Osteocyte (in vitro differentiated cells): ENCODE measurements at regions not wholly inside any gene's neighbourhood (a gene's known extent, or its start where the extent isn't known, plus 50 kb on each side); places are given as distances from the start of the nearest gene placed in this dataset.

ENCODE experiments used
- DNase-seq: peaks from one replicate; pipeline ENCODE4 v3.0.0; 2021; ENCODE audit warnings: mixed read lengths; ENCODE audit not compliant: unreplicated experiment; ENCODE audit errors: extremely low spot score
- H3K27ac Mint-ChIP-seq: one replicate; pipeline ENCODE4 v1.8.0; 2021; ENCODE audit warnings: mild to moderate bottlenecking, mixed read lengths; ENCODE audit not compliant: unreplicated experiment
- H3K27me3 Mint-ChIP-seq: one replicate; pipeline ENCODE4 v1.8.0; 2021; ENCODE audit warnings: mixed read lengths; ENCODE audit not compliant: unreplicated experiment
- H3K36me3 Mint-ChIP-seq: one replicate; pipeline ENCODE4 v1.8.0; 2021; ENCODE audit warnings: mixed read lengths; ENCODE audit not compliant: unreplicated experiment
- H3K4me1 Mint-ChIP-seq: one replicate; pipeline ENCODE4 v1.8.0; 2021; ENCODE audit warnings: mixed read lengths; ENCODE audit not compliant: unreplicated experiment
- H3K4me3 Mint-ChIP-seq: one replicate; pipeline ENCODE4 v1.8.0; 2021; ENCODE audit warnings: mild to moderate bottlenecking, moderate library complexity, mixed read lengths; ENCODE audit not compliant: unreplicated experiment
- H3K9me3 Mint-ChIP-seq: one replicate; pipeline ENCODE4 v1.8.0; 2021; ENCODE audit warnings: mixed read lengths; ENCODE audit not compliant: unreplicated experiment
- TF ChIP-seq, protein P1 (sequence below): fragments of 200-600 bp; sonication (generic); IDR thresholded peaks from 2 replicates; pipeline ENCODE4 v1.5.0; 2021; ENCODE audit warnings: antibody characterized with exemption, mild to moderate bottlenecking, moderate library complexity

DNA sequence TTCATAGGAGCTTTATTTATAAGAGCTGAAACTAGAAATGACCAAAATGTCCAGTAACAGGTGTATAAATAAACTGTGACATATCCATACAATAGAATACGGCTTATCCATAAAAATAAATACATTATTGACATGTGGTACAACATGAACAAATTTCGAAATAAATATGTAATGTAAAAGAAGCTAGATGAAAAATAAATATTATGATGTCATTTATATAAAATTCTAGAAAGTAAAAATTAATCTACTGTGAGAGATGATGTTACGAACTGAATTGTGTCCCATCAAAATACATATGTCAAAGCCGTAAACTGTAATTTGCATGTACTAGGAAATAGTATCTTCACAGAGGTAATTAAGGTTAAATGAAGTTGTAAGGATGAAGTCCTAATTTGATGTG, 1104.9 kb downstream of the NSUN3 start:
- peaks cover 4% of the 10 kb centered on the region for H3K4me1 Mint-ChIP-seq
- DNase-seq, result no peak
- H3K27me3 Mint-ChIP-seq, result no peaks in the 10 kb centered on the region
- no peaks in the 10 kb centered on the region for H3K9me3 Mint-ChIP-seq
- no peak overlapping the region for H3K27ac Mint-ChIP-seq
- no peaks in the 10 kb centered on the region for H3K36me3 Mint-ChIP-seq
- H3K4me3 Mint-ChIP-seq, result no peak overlapping the region
- TF ChIP-seq, protein P1, sequence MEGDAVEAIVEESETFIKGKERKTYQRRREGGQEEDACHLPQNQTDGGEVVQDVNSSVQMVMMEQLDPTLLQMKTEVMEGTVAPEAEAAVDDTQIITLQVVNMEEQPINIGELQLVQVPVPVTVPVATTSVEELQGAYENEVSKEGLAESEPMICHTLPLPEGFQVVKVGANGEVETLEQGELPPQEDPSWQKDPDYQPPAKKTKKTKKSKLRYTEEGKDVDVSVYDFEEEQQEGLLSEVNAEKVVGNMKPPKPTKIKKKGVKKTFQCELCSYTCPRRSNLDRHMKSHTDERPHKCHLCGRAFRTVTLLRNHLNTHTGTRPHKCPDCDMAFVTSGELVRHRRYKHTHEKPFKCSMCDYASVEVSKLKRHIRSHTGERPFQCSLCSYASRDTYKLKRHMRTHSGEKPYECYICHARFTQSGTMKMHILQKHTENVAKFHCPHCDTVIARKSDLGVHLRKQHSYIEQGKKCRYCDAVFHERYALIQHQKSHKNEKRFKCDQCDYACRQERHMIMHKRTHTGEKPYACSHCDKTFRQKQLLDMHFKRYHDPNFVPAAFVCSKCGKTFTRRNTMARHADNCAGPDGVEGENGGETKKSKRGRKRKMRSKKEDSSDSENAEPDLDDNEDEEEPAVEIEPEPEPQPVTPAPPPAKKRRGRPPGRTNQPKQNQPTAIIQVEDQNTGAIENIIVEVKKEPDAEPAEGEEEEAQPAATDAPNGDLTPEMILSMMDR, result no peak

DNA sequence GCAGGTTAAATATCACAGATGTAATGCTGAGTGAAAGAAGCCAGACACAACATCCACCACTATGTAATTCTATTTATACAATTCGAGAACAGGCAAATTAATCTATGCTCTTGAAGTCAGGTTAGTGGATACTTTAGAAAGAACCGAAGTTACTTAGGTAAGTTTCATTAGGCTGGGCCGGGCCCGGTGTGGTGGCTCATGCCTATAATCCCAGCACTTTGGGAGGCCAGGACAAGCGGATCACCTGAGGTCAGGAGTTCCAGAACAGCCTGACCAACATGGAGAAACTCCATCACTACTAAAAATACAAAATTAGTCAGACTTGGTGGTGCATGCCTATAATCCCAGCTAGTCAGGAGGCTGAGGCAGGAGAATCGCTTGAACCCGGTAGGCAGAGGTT, 1105.7 kb downstream of the NSUN3 start:
- H3K9me3 Mint-ChIP-seq, result no peaks in the 10 kb centered on the region
- peaks cover 2% of the 10 kb centered on the region for H3K4me1 Mint-ChIP-seq

DNA sequence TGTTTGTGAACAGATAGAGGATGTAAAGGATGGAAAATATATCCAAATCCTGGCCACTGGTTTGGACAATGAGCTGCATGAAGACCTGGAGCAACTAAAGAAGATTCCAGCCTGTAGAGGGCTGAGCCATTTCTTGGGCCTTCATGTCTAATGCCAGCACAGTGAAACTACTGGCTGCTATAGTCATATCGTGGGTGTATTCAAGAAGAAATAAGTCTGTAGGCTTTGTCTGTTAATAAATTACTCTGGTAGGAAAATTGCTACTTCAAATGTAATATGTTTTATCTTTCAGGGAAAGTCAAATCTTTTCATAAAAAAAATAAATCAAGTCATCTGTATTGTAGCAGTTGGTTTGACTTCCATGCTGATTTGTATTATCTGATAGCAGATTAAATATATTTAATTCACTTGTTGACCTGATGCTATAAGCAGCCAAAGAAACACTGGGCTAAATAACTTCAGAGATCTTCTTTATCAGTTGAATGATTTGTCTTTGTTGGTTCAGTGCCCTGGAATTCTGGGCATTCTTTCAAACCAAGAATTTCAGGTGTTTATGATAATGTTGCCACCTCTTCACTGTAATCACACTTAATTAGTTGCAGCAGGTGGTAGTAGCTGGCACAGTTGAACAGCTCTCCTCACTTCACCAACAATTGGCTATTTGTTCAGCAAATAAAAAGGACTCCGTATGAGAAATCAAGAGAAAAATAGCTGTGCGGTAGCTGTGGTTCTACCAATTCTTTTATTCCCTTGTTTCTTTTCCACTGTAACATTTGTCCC, 1109.5 kb downstream of the NSUN3 start:
- no peak for DNase-seq
- Mint-ChIP-seq H3K9me3 (no peaks in the 10 kb centered on the region), H3K27ac (no peak overlapping the region), H3K4me3 (no peak overlapping the region), H3K4me1 (no peaks in the 10 kb centered on the region), H3K36me3 (no peaks in the 10 kb centered on the region), H3K27me3 (no peaks in the 10 kb centered on the region)
- TF ChIP-seq, protein P1, result no peak

More for the DNA sequence above, 1105.7 kb downstream of the NSUN3 start:
- H3K27me3 Mint-ChIP-seq, result no peaks in the 10 kb centered on the region
- H3K36me3 Mint-ChIP-seq, result no peaks in the 10 kb centered on the region
- TF ChIP-seq, protein P1, result no peak
- H3K4me3 Mint-ChIP-seq, result no peak overlapping the region
- no peak overlapping the region for H3K27ac Mint-ChIP-seq
- no peak for DNase-seq

- H3K4me1 Mint-ChIP-seq, result no peaks in the 10 kb centered on the region
- H3K36me3 Mint-ChIP-seq, result no peaks in the 10 kb centered on the region
- no peak overlapping the region for H3K4me3 Mint-ChIP-seq
- TF ChIP-seq, protein P1, result no peak
- no peak for DNase-seq
- no peaks in the 10 kb centered on the region for H3K9me3 Mint-ChIP-seq
- H3K27ac Mint-ChIP-seq, result no peak overlapping the region
- H3K27me3 Mint-ChIP-seq, result no peaks in the 10 kb centered on the region
These were observed 1114.2 kb downstream of the NSUN3 start for GRCh38 chr3:95177096-95177495.

DNA sequence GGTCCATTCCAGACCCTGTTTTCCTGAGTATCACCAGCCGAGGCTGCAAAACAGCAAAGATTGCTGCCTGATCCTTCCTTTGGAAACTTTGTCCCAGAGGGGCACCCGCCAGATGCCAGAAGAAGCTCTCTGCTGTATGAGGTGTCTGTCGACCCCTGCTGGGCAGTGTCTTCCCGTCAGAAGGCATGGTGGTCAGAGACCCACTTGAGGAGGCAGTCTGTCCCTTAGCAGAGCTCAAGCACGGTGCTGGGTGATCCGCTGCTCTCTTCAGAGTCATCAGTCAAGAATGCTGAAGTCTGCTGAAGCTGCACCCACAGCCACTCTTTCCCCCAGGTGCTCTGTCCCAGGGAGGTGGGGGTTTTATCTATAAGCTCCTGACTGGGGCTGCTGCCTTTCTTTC, 1121.2 kb downstream of the NSUN3 start:
- TF ChIP-seq, protein P1, result no peak
- H3K36me3 Mint-ChIP-seq, result no peaks in the 10 kb centered on the region
- no peaks in the 10 kb centered on the region for H3K4me1 Mint-ChIP-seq
- no peak overlapping the region for H3K4me3 Mint-ChIP-seq
- no peaks in the 10 kb centered on the region for H3K27me3 Mint-ChIP-seq
- H3K27ac Mint-ChIP-seq, result no peak overlapping the region
- no peak for DNase-seq
- no peaks in the 10 kb centered on the region for H3K9me3 Mint-ChIP-seq
